ENCODE measurements at regions not wholly inside any gene's neighbourhood (a gene's known extent, or its start where the extent isn't known, plus 50 kb on each side); places are given as distances from the start of the nearest gene placed in this dataset.
"Not testable (repeated sequence)": the region's sequence is repeated elsewhere in the genome, so short reads cannot be mapped to it uniquely, and the experiment has no call there.

- no peak overlapping the region for H3K4me3 ChIP-seq (ENCODE audit: low read depth, low read length)
- TF ChIP-seq CTCF (IDR thresholded peaks at IDR 0.05; ENCODE audit: low read depth, low read length), result no peak
Measured at GRCh38 chr9:19630760-19631159, 158.1 kb downstream of the SLC24A2 start.

GRCh38 chr9:19629488-19629887 is 159.3 kb downstream of the SLC24A2 start:
- H3K4me3 ChIP-seq (ENCODE audit: low read depth, low read length), result no peak overlapping the region
- TF ChIP-seq CTCF (IDR thresholded peaks at IDR 0.05; ENCODE audit: low read depth, low read length), result no peak

- H3K4me3 ChIP-seq (ENCODE audit: low read depth, low read length), result not testable (repeated sequence)
Measured at GRCh38 chr9:19625426-19625825, 163.4 kb downstream of the SLC24A2 start.

- no peak overlapping the region for H3K4me3 ChIP-seq (ENCODE audit: low read depth, low read length)
- no peak for TF ChIP-seq CTCF (IDR thresholded peaks at IDR 0.05; ENCODE audit: low read depth, low read length)
Measured at GRCh38 chr9:19624519-19624918, 164.3 kb downstream of the SLC24A2 start.

GRCh38 chr9:19623941-19624340 is 164.9 kb downstream of the SLC24A2 start:
- no peak overlapping the region for H3K4me3 ChIP-seq (ENCODE audit: low read depth, low read length)
- TF ChIP-seq CTCF (IDR thresholded peaks at IDR 0.05; ENCODE audit: low read depth, low read length), result no peak

GRCh38 chr9:19620326-19620725 is 168.5 kb downstream of the SLC24A2 start:
- TF ChIP-seq CTCF (IDR thresholded peaks at IDR 0.05; ENCODE audit: low read depth, low read length), result no peak
- no peak overlapping the region for H3K4me3 ChIP-seq (ENCODE audit: low read depth, low read length)

- no peak for TF ChIP-seq CTCF (IDR thresholded peaks at IDR 0.05; ENCODE audit: low read depth, low read length)
- H3K4me3 ChIP-seq (ENCODE audit: low read depth, low read length), result no peak overlapping the region
Measured at GRCh38 chr9:19619221-19619620, 169.6 kb downstream of the SLC24A2 start.

GRCh38 chr9:19618816-19619215 is 170.0 kb downstream of the SLC24A2 start:
- no peak for TF ChIP-seq CTCF (IDR thresholded peaks at IDR 0.05; ENCODE audit: low read depth, low read length)
- H3K4me3 ChIP-seq (ENCODE audit: low read depth, low read length), result no peak overlapping the region

All from WI38 (cell line).